Right ventricle myocardium inferior (tissue), 1 donor: ENCODE measurements at regions not wholly inside any gene's neighbourhood (a gene's known extent, or its start where the extent isn't known, plus 50 kb on each side); places are given as distances from the start of the nearest gene placed in this dataset.
"Not testable (repeated sequence)": the region's sequence is repeated elsewhere in the genome, so short reads cannot be mapped to it uniquely, and the experiment has no call there.

ENCODE experiments used
- ATAC-seq: fragments of 200-7000 bp; cut with Tn5 transposase; one replicate; pipeline ENCODE4 v1.9.1; 2020; ENCODE audit warnings: mild to moderate bottlenecking, moderate library complexity
- DNase-seq: peaks from one replicate; pipeline ENCODE4 v3.0.0; 2021; ENCODE audit errors: missing footprints
- intact Hi-C: fragments of 100-400 bp; cut with DNase I; formaldehyde crosslinking; loops from one replicate; pipeline ENCODE4 v1.11.0; 2022
- donor health status: DM: no; HTN: yes; CAD: no; lungs with severe emphysema.

DNA sequence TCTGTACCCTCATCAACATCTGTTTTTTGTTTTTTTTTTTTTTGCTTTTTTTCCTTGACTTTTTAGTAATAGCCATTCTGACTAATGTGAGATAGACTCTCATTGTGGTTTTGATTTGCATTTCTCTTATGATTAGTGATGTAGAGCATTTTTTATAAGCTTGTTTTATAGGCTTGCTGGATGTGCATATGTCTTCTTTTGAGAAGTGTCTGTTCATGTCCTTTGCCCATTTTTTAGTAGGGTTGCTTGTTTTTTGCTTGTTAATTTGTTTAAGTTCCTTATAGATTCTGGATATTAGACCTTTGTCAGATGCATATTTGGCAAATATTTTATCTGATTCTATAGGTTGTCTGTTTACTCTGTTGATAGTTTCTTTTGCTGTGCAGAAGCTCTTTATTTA, 53.5 kb upstream of the FAR1 start:
- intact Hi-C loops, ATAC-seq, DNase-seq: not testable (repeated sequence)

DNA sequence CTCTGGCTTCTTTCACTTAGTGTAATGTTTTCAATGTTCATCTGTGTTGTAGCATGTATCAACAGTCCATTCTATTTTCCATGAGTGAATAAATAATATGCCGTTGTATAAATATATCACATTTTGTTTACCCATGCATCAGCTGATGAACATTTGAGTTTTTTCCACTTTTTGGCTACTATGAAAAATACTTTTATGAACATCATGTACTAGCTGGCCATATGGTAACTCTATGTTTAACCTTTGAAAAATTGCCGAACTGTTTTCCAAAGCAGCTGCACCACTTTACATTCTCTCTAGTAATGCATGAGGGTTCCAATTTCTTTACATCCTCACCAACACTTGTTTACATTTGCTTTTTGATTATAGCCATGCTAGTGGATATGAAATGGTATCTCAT, 59.8 kb upstream of the FAR1 start:
- intact Hi-C loops, result no loop called here
- ATAC-seq (no peak), DNase-seq (no peak)

DNA sequence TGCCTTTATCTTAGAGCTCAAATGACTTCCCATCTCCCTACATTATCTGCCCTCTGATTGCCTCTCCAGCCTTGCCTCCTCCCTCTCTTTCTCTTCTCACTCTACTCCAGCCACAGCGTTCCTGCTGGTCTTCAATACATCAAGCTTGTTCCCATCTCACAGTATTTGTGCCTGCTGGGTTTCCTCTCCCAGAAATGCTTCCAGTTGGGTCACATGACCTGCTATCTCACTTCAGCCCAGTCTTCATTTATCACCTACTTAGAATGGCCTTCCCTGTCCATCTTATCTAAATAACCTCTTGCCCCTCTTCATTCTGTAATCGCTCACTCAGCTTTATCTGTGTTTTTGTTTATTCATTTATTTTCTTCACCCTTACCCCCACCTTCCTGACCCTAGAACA, 61.8 kb upstream of the FAR1 start:
- intact Hi-C loops, result no loop called here
- ATAC-seq (no peak), DNase-seq (no peak)

DNA sequence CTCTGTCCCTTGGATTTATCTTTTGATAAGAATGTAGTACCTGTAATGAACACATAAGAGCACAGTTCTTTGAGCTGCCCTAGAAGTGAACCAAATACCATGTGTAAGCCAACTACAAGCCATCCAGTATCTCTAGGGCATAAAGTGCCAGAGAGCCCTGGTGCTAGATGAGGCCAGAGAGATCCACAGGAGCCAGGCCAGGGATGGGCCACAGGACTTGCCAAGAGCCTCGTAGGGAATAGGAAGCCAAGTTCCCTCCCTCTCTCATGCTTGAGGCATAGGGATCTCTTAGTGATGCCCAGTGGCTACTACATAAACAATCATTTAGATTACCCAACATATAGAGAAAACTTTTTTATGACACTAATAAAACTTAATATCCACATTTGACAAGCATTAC, 64.8 kb upstream of the FAR1 start:
- intact Hi-C loops, result no loop called here
- no peak for DNase-seq
- peak; percentile 50 for ATAC-seq

DNA sequence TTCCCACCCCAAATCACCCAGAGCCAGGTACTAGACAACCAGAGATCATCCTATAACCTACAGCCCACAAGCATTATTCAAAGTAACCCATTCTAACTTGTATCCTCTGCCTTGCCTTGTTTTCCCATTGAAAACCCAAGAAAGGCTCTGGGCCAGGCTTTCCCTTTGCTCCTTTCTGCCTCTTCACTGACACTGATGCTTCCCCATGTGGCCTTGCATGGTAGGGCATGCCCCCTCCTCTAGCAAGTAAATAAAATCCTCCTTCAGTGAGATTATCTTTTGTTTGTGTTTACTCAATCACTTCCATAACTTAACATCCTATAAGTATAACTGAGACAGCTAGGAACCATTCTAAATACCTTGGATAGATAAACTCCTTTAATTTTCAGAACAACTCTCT, 65.6 kb upstream of the FAR1 start:
- no peak for DNase-seq
- no peak for ATAC-seq
- intact Hi-C loops, result no loop called here

DNA sequence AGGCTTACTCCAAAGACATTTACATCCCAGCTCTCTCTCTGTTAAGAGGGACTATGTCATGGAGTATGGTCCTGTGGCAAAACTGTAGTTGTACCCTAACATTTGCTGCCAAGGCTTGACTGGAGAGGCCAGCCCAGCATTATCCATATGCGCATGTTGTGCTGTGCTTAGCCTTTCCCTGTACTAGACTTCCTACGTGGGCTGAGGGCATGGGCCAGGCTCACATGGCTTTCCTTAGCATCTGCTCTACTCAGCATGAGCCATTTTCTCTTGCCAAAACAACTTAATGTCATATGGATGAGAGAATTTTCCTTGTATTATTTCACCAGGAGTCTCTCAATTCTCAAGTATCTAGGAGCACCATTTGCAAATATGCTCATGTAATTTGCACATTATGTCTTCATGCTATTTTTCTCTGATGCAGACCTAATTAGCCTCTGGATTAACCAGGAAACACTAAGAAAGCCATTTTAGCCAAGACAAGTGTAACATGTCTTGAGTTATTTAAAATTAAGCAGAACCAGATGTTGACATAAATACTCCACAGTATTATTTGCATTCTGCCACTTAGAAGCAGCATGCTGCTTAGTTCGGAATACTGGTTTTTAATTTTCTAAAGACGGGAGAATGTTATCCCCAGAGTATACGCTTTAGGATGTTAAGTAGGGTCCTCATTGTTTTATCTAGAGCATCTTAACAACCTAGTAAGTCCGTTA, 71.7 kb upstream of the FAR1 start:
- no peak for ATAC-seq
- intact Hi-C loops, result no loop called here

DNA sequence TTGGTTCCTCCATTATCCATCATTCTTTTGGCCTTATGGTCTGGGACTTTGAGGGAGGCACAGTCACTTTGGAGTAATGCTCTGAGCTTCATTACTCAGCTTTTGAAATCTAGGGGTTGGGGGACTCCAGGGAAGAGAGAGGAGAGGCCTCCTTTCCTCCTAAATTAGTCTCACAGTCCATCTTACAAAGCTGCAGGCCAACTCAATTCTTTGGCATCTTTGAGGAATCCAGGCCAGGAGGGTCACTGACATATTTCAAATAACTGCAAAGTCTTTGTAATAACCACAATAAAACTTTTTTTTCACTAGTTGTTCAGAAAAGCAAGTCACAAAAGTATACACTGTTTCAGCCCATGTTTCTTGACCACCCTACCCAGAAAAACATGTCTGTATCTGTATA, 73.3 kb upstream of the FAR1 start:
- intact Hi-C loops, result no loop called here
- ATAC-seq (no peak), DNase-seq (no peak)

More for the DNA sequence above, 71.7 kb upstream of the FAR1 start:
- no peak for DNase-seq

DNA sequence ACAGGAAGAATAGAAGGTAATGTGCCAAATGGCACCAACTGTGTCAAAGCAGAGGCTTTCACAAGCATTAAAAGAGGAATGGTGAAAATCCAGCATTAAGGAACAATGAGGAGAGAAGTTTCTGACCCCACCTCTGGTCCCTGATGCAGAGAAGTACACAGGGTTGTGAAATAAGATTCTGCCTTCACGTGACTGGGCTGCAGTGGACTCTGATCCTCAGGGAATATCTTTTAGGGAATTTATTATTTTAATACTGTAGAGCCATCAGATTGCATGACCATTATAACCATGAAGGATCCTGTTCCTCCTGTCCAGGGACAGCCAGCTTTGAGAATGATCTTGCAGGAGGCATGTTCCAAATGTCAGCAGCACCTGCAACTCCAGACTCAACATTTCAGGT, 74.4 kb upstream of the FAR1 start:
- intact Hi-C loops, result no loop called here
- ATAC-seq, result no peak
- DNase-seq, result no peak

DNA sequence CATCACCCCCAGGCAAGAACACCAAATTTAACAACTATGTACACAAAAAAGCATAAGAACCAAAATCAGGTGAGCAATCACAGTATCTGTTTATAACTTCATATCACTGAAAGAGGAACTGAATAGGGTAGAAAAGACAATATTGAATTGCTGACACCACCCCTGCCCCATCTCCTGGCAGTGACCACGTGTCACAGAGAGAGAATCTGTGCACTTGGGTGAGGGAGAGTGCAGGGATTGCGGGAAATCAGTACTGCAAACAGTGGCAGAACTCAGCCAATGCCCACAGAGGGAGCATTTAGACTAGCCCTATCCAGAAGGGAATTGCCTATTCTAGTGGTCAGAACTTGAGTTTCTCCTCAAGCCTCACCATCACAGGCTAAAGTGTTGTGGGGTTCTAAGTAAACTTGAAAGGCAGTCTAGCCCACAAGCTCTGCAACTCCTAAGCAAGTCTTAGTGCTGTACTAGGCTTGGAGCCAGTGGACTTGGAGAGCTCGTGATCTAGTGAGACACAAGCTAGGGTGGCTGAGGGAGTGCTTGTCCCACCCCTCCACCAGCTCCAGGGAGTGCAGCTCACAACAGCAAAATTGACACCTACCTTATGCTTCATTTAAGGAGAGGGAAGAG, 82.8 kb upstream of the PTH start:
- DNase-seq (no peak), ATAC-seq (no peak)
- intact Hi-C loops, result no loop called here

DNA sequence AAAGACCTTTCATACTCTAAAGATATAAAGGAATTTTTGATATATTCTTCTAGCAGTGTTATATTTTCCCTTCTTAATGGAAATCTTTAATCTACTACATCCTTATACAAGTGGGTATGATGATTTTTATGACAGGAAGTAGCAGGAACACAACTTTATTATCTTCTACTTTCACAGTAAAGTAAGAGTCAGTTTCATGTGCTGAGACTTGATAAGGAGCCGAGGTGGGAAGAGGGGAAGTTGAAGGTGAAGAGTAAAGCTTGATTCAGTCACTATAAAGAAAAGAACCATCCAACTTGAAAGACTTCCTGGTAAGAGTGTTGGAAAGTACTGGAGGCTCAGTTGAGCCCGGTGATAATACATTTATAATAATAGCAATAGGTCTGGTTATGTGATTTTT, 82.1 kb upstream of the PTH start:
- ATAC-seq (no peak), DNase-seq (no peak)
- intact Hi-C loops, result no loop called here

DNA sequence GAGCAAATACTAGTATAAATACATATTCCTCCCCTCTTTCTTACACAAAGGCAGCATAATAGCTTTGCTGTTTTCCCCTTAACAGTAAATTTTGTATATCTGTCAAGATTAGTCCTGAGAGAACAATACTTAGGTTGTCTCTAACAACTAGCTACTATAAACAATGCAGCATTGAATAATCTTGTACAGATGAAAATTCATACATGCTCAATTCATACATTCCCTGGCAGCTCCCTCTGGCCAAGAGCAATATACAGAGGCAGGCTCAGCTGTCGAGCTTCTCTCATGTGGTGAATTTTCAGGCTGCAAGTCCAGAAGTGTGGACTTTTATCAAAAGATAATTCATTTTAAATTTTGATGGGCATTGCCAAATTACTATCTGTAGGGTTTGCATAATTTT, 81.2 kb upstream of the PTH start:
- DNase-seq, result no peak
- no peak for ATAC-seq
- intact Hi-C loops, result no loop called here

DNA sequence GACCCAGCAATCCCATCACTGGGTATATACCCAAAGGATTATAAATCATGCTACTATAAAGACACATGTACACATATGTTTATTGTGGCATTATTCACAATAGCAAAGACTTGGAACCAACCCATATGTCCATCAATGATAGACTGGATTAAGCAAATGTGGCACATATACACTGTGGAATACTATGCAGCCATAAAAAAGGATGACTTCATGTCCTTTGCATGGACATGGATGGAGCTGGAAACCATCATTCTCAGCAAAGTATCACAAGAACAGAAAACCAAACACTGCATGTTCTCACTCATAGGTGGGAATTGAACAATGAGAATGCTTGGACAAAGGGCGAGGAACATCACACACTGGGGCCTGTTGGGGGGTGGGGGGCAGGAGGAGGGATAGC, 79.6 kb upstream of the PTH start:
- intact Hi-C loops, DNase-seq, ATAC-seq: not testable (repeated sequence)

DNA sequence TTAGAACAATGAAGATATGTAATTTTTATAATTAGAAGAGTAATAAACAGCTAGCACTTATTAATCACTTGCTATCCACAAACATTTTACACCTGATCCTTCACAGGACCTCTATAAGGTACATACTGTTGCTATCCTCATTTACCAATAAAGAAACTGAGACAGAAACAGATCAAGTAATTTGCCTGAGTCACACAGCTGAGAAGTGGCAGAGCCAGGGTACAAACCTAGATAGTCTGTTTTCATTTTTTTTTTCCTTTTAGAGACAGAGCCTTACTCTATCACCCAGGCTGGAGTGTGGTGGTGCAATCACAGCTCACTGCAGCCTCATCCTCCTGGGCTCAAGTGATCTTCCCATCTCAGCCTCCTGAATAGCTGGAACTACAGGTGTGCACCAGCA, 71.8 kb upstream of the PTH start:
- ATAC-seq, result no peak
- intact Hi-C loops, result no loop called here
- DNase-seq, result no peak

DNA sequence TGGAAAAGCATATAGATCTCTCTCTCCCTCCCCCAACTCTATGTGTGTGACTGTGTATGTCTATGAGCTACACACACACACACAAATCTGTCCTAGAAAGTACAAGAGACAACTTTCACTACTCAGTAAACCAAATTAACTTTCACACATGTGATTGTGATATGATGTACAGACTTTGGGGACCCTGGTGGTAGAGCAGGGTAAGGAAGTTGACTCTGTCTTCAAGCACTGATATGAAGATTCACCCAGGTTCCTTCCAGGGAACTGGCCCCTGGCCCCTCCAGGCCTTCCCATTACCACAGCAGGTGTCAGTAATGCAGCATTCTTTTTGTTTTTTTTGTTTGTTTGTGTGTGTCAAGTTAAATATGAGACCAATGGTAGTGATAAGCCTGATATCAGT, 66.1 kb upstream of the PTH start:
- ATAC-seq (no peak), DNase-seq (no peak)
- intact Hi-C loops, result no loop called here

DNA sequence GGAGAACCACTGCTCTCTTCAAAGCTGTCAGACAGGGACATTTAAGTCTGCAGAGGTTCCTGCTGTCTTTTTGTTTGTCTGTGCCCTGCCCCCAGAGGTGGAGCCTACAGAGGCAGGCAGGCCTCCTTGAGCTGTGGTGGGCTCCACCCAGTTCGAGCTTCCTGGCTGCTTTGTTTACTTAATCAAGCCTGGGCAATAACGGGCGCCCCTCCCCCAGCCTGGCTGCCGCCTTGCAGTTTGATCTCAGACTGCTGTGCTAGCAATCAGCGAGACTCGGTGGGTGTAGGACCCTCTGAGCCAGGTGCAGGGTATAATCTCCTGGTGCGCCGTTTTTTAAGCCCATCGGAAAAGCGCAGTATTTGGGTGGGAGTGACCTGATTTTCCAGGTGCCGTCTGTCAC, 64.5 kb upstream of the PTH start:
- intact Hi-C loops, DNase-seq, ATAC-seq: not testable (repeated sequence)

DNA sequence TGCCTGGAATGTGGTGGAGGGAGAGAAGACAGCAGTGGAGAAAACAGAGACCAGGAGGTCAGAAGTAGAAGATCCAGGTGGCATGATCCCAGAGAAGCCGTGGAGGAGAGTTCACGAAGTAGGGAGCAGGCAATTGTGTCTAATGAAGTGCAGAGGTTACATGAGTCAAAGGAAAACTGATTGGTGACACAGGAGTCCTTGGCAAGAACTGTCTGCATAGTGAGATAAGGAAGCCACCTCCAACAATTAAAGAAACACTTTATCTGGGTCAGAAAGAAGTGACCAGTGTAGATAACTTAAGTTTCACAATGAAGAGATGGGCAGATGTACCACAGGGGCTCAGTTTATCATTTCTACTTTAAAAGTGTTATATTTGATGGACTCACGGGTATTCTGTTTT, 57.0 kb upstream of the PTH start:
- DNase-seq (no peak), ATAC-seq (no peak)
- intact Hi-C loops, result no loop called here

DNA sequence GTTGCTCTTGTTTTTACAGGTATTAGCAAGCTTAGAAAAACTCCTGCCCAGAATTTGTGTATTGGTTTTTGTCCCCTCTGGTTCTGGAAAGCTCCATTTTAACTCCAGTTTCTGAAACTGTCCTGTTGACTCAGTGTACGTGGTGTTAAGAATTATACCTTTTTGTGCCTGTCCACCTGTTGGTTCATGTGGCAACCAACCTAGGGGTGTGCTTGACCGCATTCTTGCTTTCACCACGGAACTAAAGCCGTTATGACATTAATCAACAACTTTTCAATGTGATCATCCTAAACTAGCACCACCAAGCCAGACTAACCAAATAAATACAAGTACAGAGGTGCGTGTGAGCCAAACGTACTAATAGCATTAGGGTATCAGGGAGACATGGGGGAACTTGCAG, 56.0 kb upstream of the PTH start:
- DNase-seq (no peak), ATAC-seq (no peak)
- intact Hi-C loops, result no loop called here

DNA sequence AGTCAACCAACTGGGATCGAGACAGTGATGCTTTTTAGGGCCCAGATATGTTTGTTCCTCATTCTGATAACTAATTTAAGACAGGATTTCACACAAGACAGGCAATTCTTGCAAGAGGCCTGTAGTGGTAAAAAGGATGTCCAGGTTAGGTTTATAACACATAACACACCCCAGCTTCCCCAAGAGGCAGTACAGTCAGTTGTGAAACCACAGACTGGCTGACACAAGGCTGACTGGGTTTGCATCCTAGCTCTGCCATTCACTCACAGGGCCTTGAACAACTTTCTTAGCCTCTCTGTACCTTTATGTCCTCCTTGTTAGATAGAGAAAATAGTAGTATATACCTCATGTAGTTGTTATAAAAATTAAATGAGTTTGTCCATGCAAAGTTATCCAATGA, 55.0 kb upstream of the PTH start:
- DNase-seq, result no peak
- intact Hi-C loops, result no loop called here
- ATAC-seq, result no peak

DNA sequence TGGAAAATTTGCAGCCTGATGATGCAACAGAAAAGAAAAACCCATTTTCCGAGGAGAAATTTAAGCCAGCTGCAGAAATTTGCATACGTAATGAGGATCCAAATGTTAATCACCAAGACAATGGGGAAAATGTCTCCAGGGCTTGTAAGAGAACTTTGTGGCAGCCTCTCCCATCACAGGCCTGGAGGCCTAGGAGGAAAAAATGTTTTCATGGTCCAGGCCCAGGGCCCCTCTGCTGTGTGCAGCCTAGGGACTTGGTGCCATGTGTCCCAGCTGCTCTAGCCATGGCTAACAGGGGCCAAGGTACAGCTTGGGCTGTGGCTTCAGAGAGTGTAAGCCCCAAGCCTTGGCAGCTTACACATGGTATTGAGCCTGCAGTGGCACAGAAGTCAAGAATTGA, 50.3 kb upstream of the PTH start:
- DNase-seq, intact Hi-C loops, ATAC-seq: not testable (repeated sequence)
